OCI-LY1 (cell line): ENCODE measurements at regions not wholly inside any gene's neighbourhood (a gene's known extent, or its start where the extent isn't known, plus 50 kb on each side); places are given as distances from the start of the nearest gene placed in this dataset.

Experiments used
- CTCF ChIP-seq: fragments of 200-600 bp; sonication (generic), shearing (Covaris generic); IDR thresholded peaks from 2 replicates; pipeline ENCODE4 v1.5.1; 2017; ENCODE audit warnings: mild to moderate bottlenecking, antibody characterized with exemption, low read length, moderate library complexity, mixed read lengths
- EZH2 ChIP-seq: fragments of 200-600 bp; sonication (generic), shearing (Covaris generic); IDR thresholded peaks from 2 replicates; pipeline ENCODE4 v1.8.0; 2017; ENCODE audit warnings: borderline replicate concordance, mixed run types, mild to moderate bottlenecking, antibody characterized with exemption, low read length, moderate library complexity, mixed read lengths

GRCh38 chrY:26409329-26409712 lies 787.4 kb downstream of the CDY1 start:
- no peak for TF ChIP-seq CTCF
- TF ChIP-seq EZH2 = no peak
